CD4-positive, alpha-beta T cell treated with Interleukin-17A for 4 hours (primary cell): ENCODE measurements at regions not wholly inside any gene's neighbourhood (a gene's known extent, or its start where the extent isn't known, plus 50 kb on each side); places are given as distances from the start of the nearest gene placed in this dataset.

Experiments
- DNase-seq: peaks from one replicate; pipeline ENCODE4 v3.0.0-alpha.2; 2020; ENCODE audit warnings: mixed read lengths

- no peak for DNase-seq
Measured at GRCh38 chr20:40265825-40266533, 423.1 kb downstream of the MAFB start.

- DNase-seq, result no peak
Measured at GRCh38 chr20:40262219-40262618, 426.8 kb downstream of the MAFB start.

GRCh38 chr20:40258931-40259330, 430.1 kb downstream of the MAFB start:
- no peak for DNase-seq

- no peak for DNase-seq
Measured at GRCh38 chr20:40257763-40258162, 431.3 kb downstream of the MAFB start.

GRCh38 chr20:40255365-40255764, 433.7 kb downstream of the MAFB start:
- no peak for DNase-seq

- no peak for DNase-seq
Measured at GRCh38 chr20:40254023-40254772, 434.8 kb downstream of the MAFB start.

- DNase-seq, result no peak
Measured at GRCh38 chr20:40251284-40251932, 437.6 kb downstream of the MAFB start.

GRCh38 chr20:40249805-40250204, 439.2 kb downstream of the MAFB start:
- no peak for DNase-seq

- no peak for DNase-seq
Measured at GRCh38 chr20:40245829-40246228, 443.2 kb downstream of the MAFB start.

GRCh38 chr20:40244286-40244685, 444.8 kb downstream of the MAFB start:
- DNase-seq, result no peak

- no peak for DNase-seq
Measured at GRCh38 chr20:40241596-40242343, 447.3 kb downstream of the MAFB start.

GRCh38 chr20:40238511-40238910, 450.5 kb downstream of the MAFB start:
- DNase-seq, result no peak

- no peak for DNase-seq
Measured at GRCh38 chr20:40234593-40234992, 454.4 kb downstream of the MAFB start.

- no peak for DNase-seq
Measured at GRCh38 chr20:40233406-40233805, 455.6 kb downstream of the MAFB start.

GRCh38 chr20:40232756-40233155, 456.3 kb downstream of the MAFB start:
- DNase-seq, result no peak

- no peak for DNase-seq
Measured at GRCh38 chr20:40232273-40232672, 456.8 kb downstream of the MAFB start.

GRCh38 chr20:40230486-40230885, 458.6 kb downstream of the MAFB start:
- DNase-seq, result no peak

GRCh38 chr20:40225596-40225995, 463.4 kb downstream of the MAFB start:
- DNase-seq, result no peak

- DNase-seq, result no peak
Measured at GRCh38 chr20:40223810-40224209, 465.2 kb downstream of the MAFB start.

GRCh38 chr20:40218971-40219370, 470.1 kb downstream of the MAFB start:
- no peak for DNase-seq

GRCh38 chr20:40218316-40218969, 470.6 kb downstream of the MAFB start:
- DNase-seq, result no peak

GRCh38 chr20:40207655-40208054, 481.4 kb downstream of the MAFB start:
- no peak for DNase-seq

- no peak for DNase-seq
Measured at GRCh38 chr20:40205971-40206370, 483.1 kb downstream of the MAFB start.
